GM23338 (cell line): ENCODE measurements at regions not wholly inside any gene's neighbourhood (a gene's known extent, or its start where the extent isn't known, plus 50 kb on each side); places are given as distances from the start of the nearest gene placed in this dataset.

Experiments
- EZH2 ChIP-seq: fragments of 200-600 bp; sonication (generic); IDR thresholded peaks from one replicate; pipeline ENCODE4 v1.8.0; 2017; ENCODE audit warnings: antibody characterized with exemption, mild to moderate bottlenecking, low read depth; ENCODE audit not compliant: unreplicated experiment
- JUNB ChIP-seq: IDR thresholded peaks from one replicate; pipeline ENCODE4 v1.6.1; 2016; ENCODE audit warnings: antibody characterized with exemption; ENCODE audit not compliant: unreplicated experiment
- NANOG ChIP-seq: IDR thresholded peaks from 2 replicates; pipeline ENCODE4 v1.6.1; 2016; ENCODE audit warnings: antibody characterized with exemption, borderline replicate concordance
- POLR2AphosphoS5 ChIP-seq: IDR thresholded peaks from 2 replicates; pipeline ENCODE4 v1.6.1; 2016; ENCODE audit warnings: antibody characterized with exemption, low read depth
- TF ChIP-seq, protein P1 (sequence below): fragments of 250-450 bp; sonication (Bioruptor Pico); IDR thresholded peaks from 2 replicates; pipeline ENCODE4 v1.5.0; 2020; ENCODE audit warnings: mild to moderate bottlenecking, moderate library complexity
- TF ChIP-seq, protein P2 (sequence below), 2 experiments: fragments of 200-600 bp in 1 of 2; sonication (generic) in 1 of 2; conservative IDR thresholded peaks; 2 replicates each; pipeline versions ENCODE4 v1.5.1 to v1.6.1; 2016 to 2017; ENCODE audit warnings: antibody characterized with exemption in 2 of 2, low read depth in 2 of 2, mild to moderate bottlenecking in 2 of 2, moderate library complexity in 1 of 2
- TF ChIP-seq, protein P3 (sequence below): IDR thresholded peaks from one replicate; pipeline ENCODE4 v1.6.1; 2018; ENCODE audit warnings: antibody characterized with exemption; ENCODE audit not compliant: unreplicated experiment

DNA sequence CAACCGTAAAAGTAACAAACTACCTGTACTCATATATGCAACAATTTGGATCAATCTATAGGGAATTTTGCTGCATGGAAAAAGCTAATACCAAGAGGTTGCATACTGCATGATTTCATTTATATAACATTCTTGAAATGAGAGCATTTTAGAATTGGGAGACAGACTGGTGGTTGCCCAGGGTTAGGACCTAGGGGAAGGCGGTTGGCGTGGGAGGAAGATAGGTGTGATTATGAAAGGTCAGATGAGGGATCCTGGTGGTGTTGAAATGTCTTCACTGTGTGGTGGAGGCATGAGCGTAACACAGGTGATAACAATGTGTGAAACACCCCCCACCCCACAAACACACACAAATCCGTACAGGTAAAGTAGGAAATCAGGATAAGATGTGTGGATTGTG lies 176.6 kb upstream of the ZBED5 start (continued):
- TF ChIP-seq, protein P1, sequence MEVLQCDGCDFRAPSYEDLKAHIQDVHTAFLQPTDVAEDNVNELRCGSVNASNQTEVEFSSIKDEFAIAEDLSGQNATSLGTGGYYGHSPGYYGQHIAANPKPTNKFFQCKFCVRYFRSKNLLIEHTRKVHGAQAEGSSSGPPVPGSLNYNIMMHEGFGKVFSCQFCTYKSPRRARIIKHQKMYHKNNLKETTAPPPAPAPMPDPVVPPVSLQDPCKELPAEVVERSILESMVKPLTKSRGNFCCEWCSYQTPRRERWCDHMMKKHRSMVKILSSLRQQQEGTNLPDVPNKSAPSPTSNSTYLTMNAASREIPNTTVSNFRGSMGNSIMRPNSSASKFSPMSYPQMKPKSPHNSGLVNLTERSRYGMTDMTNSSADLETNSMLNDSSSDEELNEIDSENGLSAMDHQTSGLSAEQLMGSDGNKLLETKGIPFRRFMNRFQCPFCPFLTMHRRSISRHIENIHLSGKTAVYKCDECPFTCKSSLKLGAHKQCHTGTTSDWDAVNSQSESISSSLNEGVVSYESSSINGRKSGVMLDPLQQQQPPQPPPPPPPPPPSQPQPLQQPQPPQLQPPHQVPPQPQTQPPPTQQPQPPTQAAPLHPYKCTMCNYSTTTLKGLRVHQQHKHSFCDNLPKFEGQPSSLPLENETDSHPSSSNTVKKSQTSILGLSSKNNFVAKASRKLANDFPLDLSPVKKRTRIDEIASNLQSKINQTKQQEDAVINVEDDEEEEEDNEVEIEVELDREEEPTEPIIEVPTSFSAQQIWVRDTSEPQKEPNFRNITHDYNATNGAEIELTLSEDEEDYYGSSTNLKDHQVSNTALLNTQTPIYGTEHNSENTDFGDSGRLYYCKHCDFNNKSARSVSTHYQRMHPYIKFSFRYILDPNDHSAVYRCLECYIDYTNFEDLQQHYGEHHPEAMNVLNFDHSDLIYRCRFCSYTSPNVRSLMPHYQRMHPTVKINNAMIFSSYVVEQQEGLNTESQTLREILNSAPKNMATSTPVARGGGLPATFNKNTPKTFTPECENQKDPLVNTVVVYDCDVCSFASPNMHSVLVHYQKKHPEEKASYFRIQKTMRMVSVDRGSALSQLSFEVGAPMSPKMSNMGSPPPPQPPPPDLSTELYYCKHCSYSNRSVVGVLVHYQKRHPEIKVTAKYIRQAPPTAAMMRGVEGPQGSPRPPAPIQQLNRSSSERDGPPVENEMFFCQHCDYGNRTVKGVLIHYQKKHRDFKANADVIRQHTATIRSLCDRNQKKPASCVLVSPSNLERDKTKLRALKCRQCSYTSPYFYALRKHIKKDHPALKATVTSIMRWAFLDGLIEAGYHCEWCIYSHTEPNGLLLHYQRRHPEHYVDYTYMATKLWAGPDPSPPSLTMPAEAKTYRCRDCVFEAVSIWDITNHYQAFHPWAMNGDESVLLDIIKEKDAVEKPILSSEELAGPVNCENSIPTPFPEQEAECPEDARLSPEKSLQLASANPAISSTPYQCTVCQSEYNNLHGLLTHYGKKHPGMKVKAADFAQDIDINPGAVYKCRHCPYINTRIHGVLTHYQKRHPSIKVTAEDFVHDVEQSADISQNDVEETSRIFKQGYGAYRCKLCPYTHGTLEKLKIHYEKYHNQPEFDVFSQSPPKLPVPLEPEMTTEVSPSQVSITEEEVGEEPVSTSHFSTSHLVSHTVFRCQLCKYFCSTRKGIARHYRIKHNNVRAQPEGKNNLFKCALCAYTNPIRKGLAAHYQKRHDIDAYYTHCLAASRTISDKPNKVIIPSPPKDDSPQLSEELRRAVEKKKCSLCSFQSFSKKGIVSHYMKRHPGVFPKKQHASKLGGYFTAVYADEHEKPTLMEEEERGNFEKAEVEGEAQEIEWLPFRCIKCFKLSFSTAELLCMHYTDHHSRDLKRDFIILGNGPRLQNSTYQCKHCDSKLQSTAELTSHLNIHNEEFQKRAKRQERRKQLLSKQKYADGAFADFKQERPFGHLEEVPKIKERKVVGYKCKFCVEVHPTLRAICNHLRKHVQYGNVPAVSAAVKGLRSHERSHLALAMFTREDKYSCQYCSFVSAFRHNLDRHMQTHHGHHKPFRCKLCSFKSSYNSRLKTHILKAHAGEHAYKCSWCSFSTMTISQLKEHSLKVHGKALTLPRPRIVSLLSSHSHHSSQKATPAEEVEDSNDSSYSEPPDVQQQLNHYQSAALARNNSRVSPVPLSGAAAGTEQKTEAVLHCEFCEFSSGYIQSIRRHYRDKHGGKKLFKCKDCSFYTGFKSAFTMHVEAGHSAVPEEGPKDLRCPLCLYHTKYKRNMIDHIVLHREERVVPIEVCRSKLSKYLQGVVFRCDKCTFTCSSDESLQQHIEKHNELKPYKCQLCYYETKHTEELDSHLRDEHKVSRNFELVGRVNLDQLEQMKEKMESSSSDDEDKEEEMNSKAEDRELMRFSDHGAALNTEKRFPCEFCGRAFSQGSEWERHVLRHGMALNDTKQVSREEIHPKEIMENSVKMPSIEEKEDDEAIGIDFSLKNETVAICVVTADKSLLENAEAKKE (CRISPR knock-in tag), result no peak
- TF ChIP-seq NANOG, result no peak
- no peak for TF ChIP-seq JUNB
- TF ChIP-seq, protein P2, sequence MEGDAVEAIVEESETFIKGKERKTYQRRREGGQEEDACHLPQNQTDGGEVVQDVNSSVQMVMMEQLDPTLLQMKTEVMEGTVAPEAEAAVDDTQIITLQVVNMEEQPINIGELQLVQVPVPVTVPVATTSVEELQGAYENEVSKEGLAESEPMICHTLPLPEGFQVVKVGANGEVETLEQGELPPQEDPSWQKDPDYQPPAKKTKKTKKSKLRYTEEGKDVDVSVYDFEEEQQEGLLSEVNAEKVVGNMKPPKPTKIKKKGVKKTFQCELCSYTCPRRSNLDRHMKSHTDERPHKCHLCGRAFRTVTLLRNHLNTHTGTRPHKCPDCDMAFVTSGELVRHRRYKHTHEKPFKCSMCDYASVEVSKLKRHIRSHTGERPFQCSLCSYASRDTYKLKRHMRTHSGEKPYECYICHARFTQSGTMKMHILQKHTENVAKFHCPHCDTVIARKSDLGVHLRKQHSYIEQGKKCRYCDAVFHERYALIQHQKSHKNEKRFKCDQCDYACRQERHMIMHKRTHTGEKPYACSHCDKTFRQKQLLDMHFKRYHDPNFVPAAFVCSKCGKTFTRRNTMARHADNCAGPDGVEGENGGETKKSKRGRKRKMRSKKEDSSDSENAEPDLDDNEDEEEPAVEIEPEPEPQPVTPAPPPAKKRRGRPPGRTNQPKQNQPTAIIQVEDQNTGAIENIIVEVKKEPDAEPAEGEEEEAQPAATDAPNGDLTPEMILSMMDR (conservative IDR thresholded peaks at IDR 0.05; ENCODE audit: low read depth in 2 of 2), result no peak
- TF ChIP-seq POLR2AphosphoS5, result no peak
- TF ChIP-seq EZH2, result no peak
- TF ChIP-seq, protein P3, sequence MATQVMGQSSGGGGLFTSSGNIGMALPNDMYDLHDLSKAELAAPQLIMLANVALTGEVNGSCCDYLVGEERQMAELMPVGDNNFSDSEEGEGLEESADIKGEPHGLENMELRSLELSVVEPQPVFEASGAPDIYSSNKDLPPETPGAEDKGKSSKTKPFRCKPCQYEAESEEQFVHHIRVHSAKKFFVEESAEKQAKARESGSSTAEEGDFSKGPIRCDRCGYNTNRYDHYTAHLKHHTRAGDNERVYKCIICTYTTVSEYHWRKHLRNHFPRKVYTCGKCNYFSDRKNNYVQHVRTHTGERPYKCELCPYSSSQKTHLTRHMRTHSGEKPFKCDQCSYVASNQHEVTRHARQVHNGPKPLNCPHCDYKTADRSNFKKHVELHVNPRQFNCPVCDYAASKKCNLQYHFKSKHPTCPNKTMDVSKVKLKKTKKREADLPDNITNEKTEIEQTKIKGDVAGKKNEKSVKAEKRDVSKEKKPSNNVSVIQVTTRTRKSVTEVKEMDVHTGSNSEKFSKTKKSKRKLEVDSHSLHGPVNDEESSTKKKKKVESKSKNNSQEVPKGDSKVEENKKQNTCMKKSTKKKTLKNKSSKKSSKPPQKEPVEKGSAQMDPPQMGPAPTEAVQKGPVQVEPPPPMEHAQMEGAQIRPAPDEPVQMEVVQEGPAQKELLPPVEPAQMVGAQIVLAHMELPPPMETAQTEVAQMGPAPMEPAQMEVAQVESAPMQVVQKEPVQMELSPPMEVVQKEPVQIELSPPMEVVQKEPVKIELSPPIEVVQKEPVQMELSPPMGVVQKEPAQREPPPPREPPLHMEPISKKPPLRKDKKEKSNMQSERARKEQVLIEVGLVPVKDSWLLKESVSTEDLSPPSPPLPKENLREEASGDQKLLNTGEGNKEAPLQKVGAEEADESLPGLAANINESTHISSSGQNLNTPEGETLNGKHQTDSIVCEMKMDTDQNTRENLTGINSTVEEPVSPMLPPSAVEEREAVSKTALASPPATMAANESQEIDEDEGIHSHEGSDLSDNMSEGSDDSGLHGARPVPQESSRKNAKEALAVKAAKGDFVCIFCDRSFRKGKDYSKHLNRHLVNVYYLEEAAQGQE, result no peak
